HG03175 (cell line): ENCODE measurements at regions not wholly inside any gene's neighbourhood (a gene's known extent, or its start where the extent isn't known, plus 50 kb on each side); places are given as distances from the start of the nearest gene placed in this dataset.

Experiments
- ATAC-seq: cut with Tn5 transposase; IDR thresholded peaks from one replicate; pipeline ENCODE4 v1.9.1; 2021; ENCODE audit warnings: mild to moderate bottlenecking, moderate library complexity; ENCODE audit not compliant: unreplicated experiment

- no peak for ATAC-seq
Observed at GRCh38 chr3:103047640-103048039, 612.8 kb downstream of the ZPLD1 start.

- ATAC-seq: peak; percentile 92
Observed at GRCh38 chr3:103048068-103048722, 613.4 kb downstream of the ZPLD1 start.

GRCh38 chr3:103052236-103052830 lies 617.5 kb downstream of the ZPLD1 start:
- no peak for ATAC-seq

GRCh38 chr3:103055021-103055520 lies 620.3 kb downstream of the ZPLD1 start:
- no peak for ATAC-seq

GRCh38 chr3:103056542-103056941 lies 621.7 kb downstream of the ZPLD1 start:
- peak; percentile 50 for ATAC-seq

- no peak for ATAC-seq
Observed at GRCh38 chr3:103057003-103057402, 622.2 kb downstream of the ZPLD1 start.

GRCh38 chr3:103057487-103057886 lies 622.7 kb downstream of the ZPLD1 start:
- ATAC-seq: no peak

GRCh38 chr3:103059432-103059831 lies 624.6 kb downstream of the ZPLD1 start:
- no peak for ATAC-seq

GRCh38 chr3:103060242-103060641 lies 625.4 kb downstream of the ZPLD1 start:
- ATAC-seq: no peak

- ATAC-seq: no peak
Observed at GRCh38 chr3:103067963-103068362, 633.1 kb downstream of the ZPLD1 start.

GRCh38 chr3:103075282-103075681 lies 640.5 kb downstream of the ZPLD1 start:
- no peak for ATAC-seq

GRCh38 chr3:103077910-103078309 lies 643.1 kb downstream of the ZPLD1 start:
- no peak for ATAC-seq

- no peak for ATAC-seq
Observed at GRCh38 chr3:103082501-103082900, 647.7 kb downstream of the ZPLD1 start.

GRCh38 chr3:103083848-103084631 lies 649.2 kb downstream of the ZPLD1 start:
- ATAC-seq: no peak

- ATAC-seq: peak; percentile 83
Observed at GRCh38 chr3:103085465-103085864, 650.6 kb downstream of the ZPLD1 start.

- no peak for ATAC-seq
Observed at GRCh38 chr3:103089758-103090157, 654.9 kb downstream of the ZPLD1 start.

GRCh38 chr3:103105206-103105605 lies 670.4 kb downstream of the ZPLD1 start:
- no peak for ATAC-seq

- ATAC-seq: no peak
Observed at GRCh38 chr3:103112273-103112672, 677.5 kb downstream of the ZPLD1 start.

- ATAC-seq: peak; percentile 35
Observed at GRCh38 chr3:103126115-103126514, 691.3 kb downstream of the ZPLD1 start.

- ATAC-seq: no peak
Observed at GRCh38 chr3:103127098-103127630, 692.3 kb downstream of the ZPLD1 start.

- ATAC-seq: peak; percentile 90
Observed at GRCh38 chr3:103127737-103128136, 692.9 kb downstream of the ZPLD1 start.
